Stimulated activated CD8-positive, alpha-beta memory T cell treated with anti-CD3 and anti-CD28 coated beads, Interleukin-7, amount 100 ng/mL, for 1 hour (primary cell): ENCODE measurements at regions not wholly inside any gene's neighbourhood (a gene's known extent, or its start where the extent isn't known, plus 50 kb on each side); places are given as distances from the start of the nearest gene placed in this dataset.
"Not testable (repeated sequence)": the region's sequence is repeated elsewhere in the genome, so short reads cannot be mapped to it uniquely, and the experiment has no call there.

ENCODE experiments used
- DNase-seq, 2 donors: peaks; one replicate each; pipeline ENCODE4 v3.0.0-alpha.2; 2020; ENCODE audit warnings: low read depth in 2 of 2

- no peak for DNase-seq
Observed at GRCh38 chr7:32762925-32763293, 128.7 kb downstream of the KBTBD2 start.

- DNase-seq, result not testable (repeated sequence)
Observed at GRCh38 chr7:32762206-32762924, 129.2 kb downstream of the KBTBD2 start.

- no peak for DNase-seq
Observed at GRCh38 chr7:32761451-32762205, 129.9 kb downstream of the KBTBD2 start.

GRCh38 chr7:32760755-32761154 is 130.8 kb downstream of the KBTBD2 start:
- DNase-seq, result not testable (repeated sequence)

GRCh38 chr7:32759859-32760258 is 131.7 kb downstream of the KBTBD2 start:
- not testable (repeated sequence) for DNase-seq

- not testable (repeated sequence) for DNase-seq
Observed at GRCh38 chr7:32753872-32754271, 137.7 kb downstream of the KBTBD2 start.

GRCh38 chr7:32748337-32748736 is 143.2 kb downstream of the KBTBD2 start:
- DNase-seq, result not testable (repeated sequence)

- not testable (repeated sequence) for DNase-seq
Observed at GRCh38 chr7:32747443-32748148, 144.0 kb downstream of the KBTBD2 start.

GRCh38 chr7:32741853-32742476 is 149.6 kb downstream of the KBTBD2 start:
- DNase-seq, result not testable (repeated sequence)

GRCh38 chr7:32739749-32740148 is 151.8 kb downstream of the KBTBD2 start:
- DNase-seq, result not testable (repeated sequence)

GRCh38 chr7:32738390-32738789 is 153.2 kb downstream of the KBTBD2 start:
- DNase-seq, result not testable (repeated sequence)

- DNase-seq, result not testable (repeated sequence)
Observed at GRCh38 chr7:32732767-32733166, 158.8 kb downstream of the KBTBD2 start.

- DNase-seq, result not testable (repeated sequence)
Observed at GRCh38 chr7:32729335-32729675, 162.3 kb downstream of the KBTBD2 start.

- not testable (repeated sequence) for DNase-seq
Observed at GRCh38 chr7:32728412-32729334, 162.9 kb downstream of the KBTBD2 start.

- DNase-seq, result peak in 1 of 2 donors; percentile 7
Observed at GRCh38 chr7:32727483-32728411, 163.8 kb downstream of the KBTBD2 start.

GRCh38 chr7:32722837-32723236 is 168.7 kb downstream of the KBTBD2 start:
- not testable (repeated sequence) for DNase-seq

GRCh38 chr7:32694182-32694581 is 197.4 kb downstream of the KBTBD2 start:
- DNase-seq, result no peak

- DNase-seq, result not testable (repeated sequence)
Observed at GRCh38 chr7:32691965-32692815, 196.9 kb downstream of the AVL9 start.

GRCh38 chr7:32688092-32688491 is 192.8 kb downstream of the AVL9 start:
- DNase-seq, result not testable (repeated sequence)
